Astrocyte of the cerebellum (primary cell): ENCODE measurements at regions not wholly inside any gene's neighbourhood (a gene's known extent, or its start where the extent isn't known, plus 50 kb on each side); places are given as distances from the start of the nearest gene placed in this dataset.

Experiments used
- DNase-seq: peaks from one replicate; pipeline ENCODE4 v3.0.0-alpha.2; 2011; ENCODE audit warnings: low read depth
- H3K4me3 ChIP-seq: 2 replicates; pipeline ENCODE4 v1.5.1; 2011; ENCODE audit warnings: mild to moderate bottlenecking, low read depth, low read length, moderate library complexity
- in situ Hi-C: cut with HindIII; loops from 2 replicates; pipeline ENCODE4 v1.10.0; 2017; ENCODE audit warnings: low sequenced_read_pairs
- TF ChIP-seq, protein P1 (sequence below): IDR thresholded peaks from 2 replicates; pipeline ENCODE4 v1.5.1; 2012; ENCODE audit warnings: low read length, low read depth, moderate library complexity, mild to moderate bottlenecking; ENCODE audit errors: missing control alignments

DNA sequence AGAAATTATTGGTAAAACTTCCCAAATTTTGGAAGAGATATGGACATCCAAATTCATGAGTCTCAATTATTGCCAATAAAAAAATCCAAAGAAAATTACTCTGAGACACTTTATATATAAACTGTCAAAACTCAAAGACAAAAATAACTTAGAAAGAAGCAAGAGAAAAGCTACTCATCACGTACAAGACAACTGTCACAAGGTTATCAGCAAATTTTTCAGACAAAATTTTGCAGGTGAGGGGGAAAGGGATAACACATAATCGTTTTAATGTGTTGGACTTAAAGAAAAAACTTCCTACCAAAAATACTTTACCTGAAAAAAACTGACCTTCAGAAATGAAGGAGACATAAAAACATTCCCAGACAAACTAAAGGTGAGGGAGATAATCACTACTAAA lies 272.5 kb downstream of the THBS2 start:
- no peak for DNase-seq
- H3K4me3 ChIP-seq, result no peak overlapping the region
- in situ Hi-C loops, result loop anchor here (10.0 kb wide), 1 partner anchor 564 kb away; no protein-coding TSS in a partner anchor
- TF ChIP-seq, protein P1, sequence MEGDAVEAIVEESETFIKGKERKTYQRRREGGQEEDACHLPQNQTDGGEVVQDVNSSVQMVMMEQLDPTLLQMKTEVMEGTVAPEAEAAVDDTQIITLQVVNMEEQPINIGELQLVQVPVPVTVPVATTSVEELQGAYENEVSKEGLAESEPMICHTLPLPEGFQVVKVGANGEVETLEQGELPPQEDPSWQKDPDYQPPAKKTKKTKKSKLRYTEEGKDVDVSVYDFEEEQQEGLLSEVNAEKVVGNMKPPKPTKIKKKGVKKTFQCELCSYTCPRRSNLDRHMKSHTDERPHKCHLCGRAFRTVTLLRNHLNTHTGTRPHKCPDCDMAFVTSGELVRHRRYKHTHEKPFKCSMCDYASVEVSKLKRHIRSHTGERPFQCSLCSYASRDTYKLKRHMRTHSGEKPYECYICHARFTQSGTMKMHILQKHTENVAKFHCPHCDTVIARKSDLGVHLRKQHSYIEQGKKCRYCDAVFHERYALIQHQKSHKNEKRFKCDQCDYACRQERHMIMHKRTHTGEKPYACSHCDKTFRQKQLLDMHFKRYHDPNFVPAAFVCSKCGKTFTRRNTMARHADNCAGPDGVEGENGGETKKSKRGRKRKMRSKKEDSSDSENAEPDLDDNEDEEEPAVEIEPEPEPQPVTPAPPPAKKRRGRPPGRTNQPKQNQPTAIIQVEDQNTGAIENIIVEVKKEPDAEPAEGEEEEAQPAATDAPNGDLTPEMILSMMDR, result no peak

DNA sequence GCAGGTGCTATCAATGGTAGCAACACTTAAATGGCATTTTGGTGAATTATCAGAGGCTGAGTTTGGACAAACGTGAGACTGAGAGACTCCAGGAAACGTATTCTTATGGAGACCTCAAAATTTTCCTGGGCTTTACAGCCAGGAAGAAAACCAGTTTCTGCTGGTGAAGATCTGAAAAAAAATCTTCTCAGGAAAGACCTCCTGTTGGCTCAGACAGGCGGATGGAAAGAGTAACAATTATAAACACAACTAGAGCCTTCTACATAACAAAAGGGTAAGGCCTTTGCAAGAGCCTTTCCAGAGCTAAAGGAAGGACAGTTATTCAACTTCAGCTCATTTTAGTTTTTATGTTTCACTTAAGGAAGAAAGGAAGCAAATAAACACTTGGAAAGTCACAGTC lies 274.4 kb downstream of the THBS2 start:
- H3K4me3 ChIP-seq, result no peak overlapping the region
- TF ChIP-seq, protein P1, result no peak
- in situ Hi-C loops, result no loop called here
- no peak for DNase-seq

DNA sequence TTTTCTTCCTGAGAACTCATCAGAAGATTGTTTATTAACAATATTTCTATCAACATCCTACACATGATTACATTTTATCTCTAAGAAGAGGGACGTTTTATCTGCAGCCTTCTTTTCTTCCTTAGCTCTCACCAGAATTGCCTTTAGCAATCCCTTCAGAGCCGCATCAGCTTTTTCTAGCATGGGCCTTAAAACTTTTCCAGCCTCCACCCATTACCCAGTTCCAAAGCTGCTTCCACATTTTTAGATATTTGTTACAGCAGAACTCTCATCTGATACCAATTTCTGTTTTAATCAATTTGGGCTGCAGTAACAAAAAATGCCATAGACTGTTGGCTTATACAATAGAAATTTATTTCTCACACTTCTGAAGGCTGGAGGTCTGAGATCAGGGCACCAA lies 281.5 kb downstream of the THBS2 start:
- in situ Hi-C loops, result no loop called here
- TF ChIP-seq, protein P1, result no peak
- H3K4me3 ChIP-seq, result no peak overlapping the region
- DNase-seq, result no peak

DNA sequence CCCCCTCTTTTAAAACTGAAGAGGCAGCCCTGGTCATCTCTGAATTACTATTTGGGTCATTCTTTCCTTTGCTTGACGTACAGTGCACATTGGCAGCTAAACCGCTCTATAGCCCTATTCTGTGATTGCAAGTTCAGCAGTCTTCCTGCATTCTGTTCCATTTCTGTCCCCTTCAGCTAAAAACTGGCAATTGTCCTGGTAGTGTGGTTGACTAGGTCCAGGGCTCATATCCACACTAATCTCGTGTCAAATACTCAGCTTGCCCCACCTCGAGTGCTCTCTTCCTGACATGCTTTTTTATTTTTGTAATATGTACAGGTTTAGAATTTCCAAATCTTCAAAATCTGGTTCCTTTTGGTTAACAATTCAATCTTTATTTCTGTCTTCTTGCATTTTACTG lies 282.1 kb downstream of the THBS2 start:
- DNase-seq, result no peak
- in situ Hi-C loops, result no loop called here
- no peak overlapping the region for H3K4me3 ChIP-seq
- TF ChIP-seq, protein P1, result no peak

DNA sequence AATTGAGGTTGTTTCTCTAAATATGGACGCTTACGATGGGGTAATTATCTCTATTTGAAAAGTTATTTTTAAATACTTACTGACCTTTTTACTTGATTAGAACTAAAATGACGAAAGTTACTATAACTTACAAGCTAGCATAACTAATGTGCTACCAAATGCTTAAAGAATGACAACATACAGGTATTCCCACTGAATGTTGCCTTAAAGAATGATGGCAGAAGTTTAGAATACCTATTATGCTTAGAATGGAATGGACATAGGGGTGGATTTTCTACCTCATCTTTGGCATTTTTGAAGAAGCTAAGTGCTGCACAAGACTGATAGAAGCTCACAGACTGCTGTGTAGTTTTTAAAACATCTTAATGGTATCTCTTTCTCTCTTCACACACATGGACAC lies 284.8 kb downstream of the THBS2 start:
- H3K4me3 ChIP-seq, result no peak overlapping the region
- TF ChIP-seq, protein P1, result no peak
- no peak for DNase-seq
- in situ Hi-C loops, result no loop called here

DNA sequence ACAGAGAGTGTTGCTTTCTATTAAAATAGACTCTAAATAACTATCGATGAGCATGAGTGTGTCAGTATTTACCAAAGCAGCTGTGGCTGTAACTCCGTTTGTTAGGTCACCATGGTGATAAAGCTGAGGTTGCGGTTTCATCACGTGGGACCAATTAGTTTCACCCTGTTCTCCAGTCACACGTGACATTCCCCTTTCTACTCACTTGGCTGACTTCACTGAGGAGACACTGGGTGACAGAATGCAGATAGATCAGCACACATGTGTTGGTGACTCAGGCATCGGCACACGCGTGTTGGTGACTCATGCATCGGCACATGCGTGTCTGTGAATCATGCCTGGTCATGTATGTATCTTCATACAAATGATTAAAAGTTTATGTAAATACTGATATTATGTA lies 285.4 kb downstream of the THBS2 start:
- no peak overlapping the region for H3K4me3 ChIP-seq
- TF ChIP-seq, protein P1, result no peak
- peak; percentile 95 for DNase-seq
- in situ Hi-C loops, result no loop called here
